CD14-positive monocyte (primary cell): ENCODE measurements at regions not wholly inside any gene's neighbourhood (a gene's known extent, or its start where the extent isn't known, plus 50 kb on each side); places are given as distances from the start of the nearest gene placed in this dataset.

Experiments
- DNase-seq, 3 donors: peaks; one replicate each; pipeline ENCODE4 v3.0.0-alpha.2; 2011 to 2022
- H2AFZ ChIP-seq: 2 replicates; pipeline ENCODE4 v1.6.0; 2012; ENCODE audit warnings: mild to moderate bottlenecking, low read depth, low read length, inconsistent platforms; ENCODE audit not compliant: insufficient read depth, poor library complexity, severe bottlenecking
- H3K27ac ChIP-seq, 2 donors: 1 replicate in 1 of 2; 2 replicates in 1 of 2; pipeline ENCODE4 v1.5.1; 2012 to 2013; ENCODE audit warnings: low read length in 2 of 2, control low read depth in 1 of 2, inconsistent platforms in 1 of 2, low read depth in 1 of 2, mild to moderate bottlenecking in 1 of 2
- H3K27me3 ChIP-seq, 2 donors: one replicate each; pipeline versions ENCODE4 v1.6.0 to v1.6.1; 2011 to 2013; ENCODE audit warnings: low read length in 2 of 2; ENCODE audit not compliant: control insufficient read depth in 2 of 2, insufficient read depth in 2 of 2
- H3K36me3 ChIP-seq, 2 donors: replicated peaks in 1 of 2; 1 replicate in 1 of 2; 2 replicates in 1 of 2; pipeline versions ENCODE4 v1.5.1 to v1.6.1; 2012 to 2013; ENCODE audit warnings: low read length in 2 of 2, control low read depth in 1 of 2, inconsistent platforms in 1 of 2, mild to moderate bottlenecking in 1 of 2; ENCODE audit not compliant: insufficient read depth in 2 of 2, control insufficient read depth in 1 of 2
- H3K4me1 ChIP-seq, 2 donors: 1 replicate in 1 of 2; 2 replicates in 1 of 2; pipeline versions ENCODE4 v1.5.1 to v1.6.1; 2012 to 2013; ENCODE audit warnings: low read length in 2 of 2, control low read depth in 1 of 2, inconsistent platforms in 1 of 2, mild to moderate bottlenecking in 1 of 2, moderate library complexity in 1 of 2; ENCODE audit not compliant: insufficient read depth in 2 of 2, control insufficient read depth in 1 of 2
- H3K4me2 ChIP-seq: replicated peaks from 2 replicates; pipeline ENCODE3; 2012; ENCODE audit warnings: low read length, moderate library complexity, mild to moderate bottlenecking; ENCODE audit not compliant: poor library complexity, severe bottlenecking; ENCODE audit errors: extremely low read depth
- H3K4me3 ChIP-seq, 3 experiments: fragments of 200-600 bp in 1 of 3; sonication (generic) in 1 of 3; replicated peaks in 1 of 3; 1 replicate in 2 of 3; 2 replicates in 1 of 3; pipeline ENCODE4 v1.5.1; 2011 to 2013; ENCODE audit warnings: low read length in 3 of 3, mild to moderate bottlenecking in 3 of 3, control low read depth in 2 of 3, low read depth in 2 of 3, inconsistent platforms in 1 of 3, moderate library complexity in 1 of 3
- H3K79me2 ChIP-seq: 2 replicates; pipeline ENCODE4 v1.6.0; 2012; ENCODE audit warnings: mild to moderate bottlenecking, control low read depth, inconsistent platforms, low read length, moderate library complexity; ENCODE audit not compliant: insufficient read depth
- H3K9ac ChIP-seq: 2 replicates; pipeline ENCODE4 v1.6.0; 2017; ENCODE audit warnings: low read length, mild to moderate bottlenecking; ENCODE audit not compliant: insufficient read depth, poor library complexity, severe bottlenecking
- H3K9me3 ChIP-seq, 2 donors: replicated peaks in 1 of 2; 1 replicate in 1 of 2; 2 replicates in 1 of 2; pipeline versions ENCODE4 v1.5.1 to v1.6.1; 2012 to 2013; ENCODE audit warnings: low read length in 2 of 2, control low read depth in 1 of 2; ENCODE audit not compliant: control insufficient read depth in 1 of 2, insufficient read depth in 1 of 2
- H4K20me1 ChIP-seq: 2 replicates; pipeline ENCODE4 v1.6.0; 2012; ENCODE audit warnings: mild to moderate bottlenecking, low read length, control low read depth, moderate library complexity; ENCODE audit not compliant: insufficient read depth
- H3K27ac Mint-ChIP-seq, 7 donors: one replicate each; pipeline ENCODE4 v1.8.0; 2020; ENCODE audit warnings: mild to moderate bottlenecking in 7 of 7, mixed read lengths in 7 of 7, moderate library complexity in 6 of 7, inconsistent platforms in 2 of 7
- H3K27me3 Mint-ChIP-seq, 3 donors: one replicate each; pipeline ENCODE4 v1.8.0; 2021 to 2022; ENCODE audit warnings: low read depth in 3 of 3, mild to moderate bottlenecking in 3 of 3, mixed read lengths in 3 of 3, moderate library complexity in 3 of 3, inconsistent platforms in 1 of 3
- H3K36me3 Mint-ChIP-seq, 2 donors: one replicate each; pipeline ENCODE4 v1.8.0; 2020; ENCODE audit warnings: mixed read lengths in 2 of 2, inconsistent platforms in 1 of 2, mild to moderate bottlenecking in 1 of 2
- H3K4me1 Mint-ChIP-seq: one replicate; pipeline ENCODE4 v1.8.0; 2020; ENCODE audit warnings: mild to moderate bottlenecking, mixed read lengths
- H3K4me3 Mint-ChIP-seq, 2 donors: one replicate each; pipeline ENCODE4 v1.8.0; 2020; ENCODE audit warnings: mild to moderate bottlenecking in 2 of 2, mixed read lengths in 2 of 2, moderate library complexity in 1 of 2
- H3K9me3 Mint-ChIP-seq, 7 donors: one replicate each; pipeline ENCODE4 v1.8.0; 2020 to 2022; ENCODE audit warnings: mixed read lengths in 7 of 7, mild to moderate bottlenecking in 6 of 7, moderate library complexity in 6 of 7, inconsistent platforms in 2 of 7
- CTCF ChIP-seq: fragments of 200-600 bp; IDR thresholded peaks from one replicate; pipeline ENCODE4 v1.8.0; 2022; ENCODE audit warnings: antibody characterized with exemption, mild to moderate bottlenecking
- WGBS: methylation state at CpG from one replicate; pipeline ENCODE4 v1.1.5; 2013; ENCODE audit warnings: missing lambda C conversion rate; ENCODE audit not compliant: insufficient coverage; 5-methylcytosine and 5-hydroxymethylcytosine counted together
- intact Hi-C, 2 donors: fragments of 100-400 bp; cut with micrococcal nuclease; formaldehyde crosslinking; loops; one replicate each; pipeline versions ENCODE4 v1.15.0 to v1.15.1; 2023

- Histone ChIP-seq H3K79me2 (no peaks in the 10 kb centered on the region), H3K9ac (no peak overlapping the region), H3K36me3 (no peaks in the 10 kb centered on the region), H3K27ac (no peak overlapping the region), H3K4me1 (no peaks in the 10 kb centered on the region), H3K27me3 (peaks cover 0 to under 1% of the 10 kb centered on the region in 2 donors), H3K9me3 (no peaks in the 10 kb centered on the region), H3K4me2 (no peak overlapping the region), H2AFZ (no peak overlapping the region), H4K20me1 (no peaks in the 10 kb centered on the region), H3K4me3 (no peak overlapping the region)
- intact Hi-C loops: loop anchor here in 1 of 2 donors (5.0 kb wide), 1 partner anchor 372 kb away; no protein-coding TSS in a partner anchor
- H3K27ac Mint-ChIP-seq: no peak overlapping the region
- H3K27me3 Mint-ChIP-seq: peaks cover 5 to 13% (median 9%) of the 10 kb centered on the region in 3 donors
- WGBS: no CpG with 5 or more reads among the region's 1 CpG
- H3K9me3 Mint-ChIP-seq: peaks cover 0 to 4% (median 0%) of the 10 kb centered on the region in 7 donors
- peaks cover 2% of the 10 kb centered on the region for H3K4me1 Mint-ChIP-seq
- H3K4me3 Mint-ChIP-seq: no peak overlapping the region
- H3K36me3 Mint-ChIP-seq: no peaks in the 10 kb centered on the region
- peak; percentile 23 to 62 (median 55) for DNase-seq
- peak; percentile 90 for TF ChIP-seq CTCF
These were observed 66.9 kb upstream of the LRIF1 start for GRCh38 chr1:111030590-111030989.

DNA sequence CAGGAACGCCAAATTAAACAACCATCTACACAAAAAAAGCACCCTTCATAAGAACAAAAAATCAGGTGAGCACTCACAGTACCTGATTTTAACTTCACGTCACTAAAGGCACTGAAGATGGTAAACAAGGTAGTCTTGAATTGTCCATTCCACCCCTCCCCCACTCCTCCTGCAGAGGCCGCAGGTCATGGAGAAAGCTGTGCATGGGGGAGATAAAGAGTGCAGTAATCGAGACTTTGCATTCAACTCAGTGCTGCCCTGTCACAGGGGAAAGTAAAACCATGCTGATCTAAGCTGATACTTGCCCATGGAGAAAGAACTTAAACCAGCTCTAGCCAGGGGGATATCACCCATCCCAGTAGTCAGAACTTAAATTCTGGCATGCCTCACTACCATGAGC is 61.4 kb upstream of the LRIF1 start:
- no peak overlapping the region for H3K4me2 ChIP-seq
- Mint-ChIP-seq H3K36me3 (no peaks in the 10 kb centered on the region), H3K4me1 (peaks cover 2% of the 10 kb centered on the region), H3K27me3 (peaks cover 6 to 20% (median 6%) of the 10 kb centered on the region in 3 donors), H3K9me3 (peaks cover 0 to 7% (median 3%) of the 10 kb centered on the region in 7 donors), H3K27ac (no peak overlapping the region), H3K4me3 (no peak overlapping the region)
- H3K9me3 ChIP-seq: no peaks in the 10 kb centered on the region
- H3K4me1 ChIP-seq: no peaks in the 10 kb centered on the region
- no peaks in the 10 kb centered on the region for H3K79me2 ChIP-seq
- H3K9ac ChIP-seq: no peak overlapping the region
- no peak overlapping the region for H2AFZ ChIP-seq
- no peak overlapping the region for H3K27ac ChIP-seq
- intact Hi-C loops: no loop called here
- no peaks in the 10 kb centered on the region for H4K20me1 ChIP-seq
- no peak for DNase-seq
- no peak overlapping the region for H3K4me3 ChIP-seq
- WGBS: no CpG with 5 or more reads among the region's 4 CpGs
- H3K36me3 ChIP-seq: no peaks in the 10 kb centered on the region
- H3K27me3 ChIP-seq: peaks cover 0 to 5% of the 10 kb centered on the region in 2 donors
- no peak for TF ChIP-seq CTCF
